SK-N-MC (cell line): ENCODE measurements at regions not wholly inside any gene's neighbourhood (a gene's known extent, or its start where the extent isn't known, plus 50 kb on each side); places are given as distances from the start of the nearest gene placed in this dataset.

Experiments
- DNase-seq: peaks from one replicate; pipeline ENCODE4 v3.0.0-alpha.2; 2011; ENCODE audit warnings: low read depth, low spot score
- H3K27ac ChIP-seq: fragments of 200-600 bp; sonication (generic); 2 replicates; pipeline ENCODE4 v1.5.1; 2016; ENCODE audit warnings: mixed run types
- H3K36me3 ChIP-seq: fragments of 200-600 bp; sonication (generic); 2 replicates; pipeline ENCODE4 v1.6.1; 2017; ENCODE audit warnings: antibody characterized with exemption, low read length, mixed read lengths; ENCODE audit not compliant: insufficient read depth
- H3K4me3 ChIP-seq: fragments of 200-600 bp; sonication (generic); 2 replicates; pipeline ENCODE4 v1.5.1; 2016
- H3K9ac ChIP-seq: fragments of 200-600 bp; sonication (generic); 2 replicates; pipeline ENCODE4 v1.8.0; 2017; ENCODE audit warnings: mixed run types, mixed read lengths; ENCODE audit not compliant: insufficient read length
- H3K9me3 ChIP-seq: fragments of 200-600 bp; sonication (generic); 2 replicates; pipeline ENCODE4 v1.6.1; 2017; ENCODE audit warnings: low read depth, mild to moderate bottlenecking, antibody characterized with exemption, low read length, moderate library complexity, mixed read lengths
- EZH2 ChIP-seq: fragments of 200-600 bp; sonication (generic); IDR thresholded peaks from one replicate; pipeline ENCODE4 v1.6.1; 2017; ENCODE audit warnings: antibody characterized with exemption
- FOXP2 ChIP-seq: optimal IDR thresholded peaks from 2 replicates; pipeline ENCODE3; 2011; ENCODE audit warnings: mild to moderate bottlenecking, moderate library complexity; ENCODE audit not compliant: insufficient read depth; ENCODE audit errors: extremely low read length, control extremely low read depth
- POLR2AphosphoS5 ChIP-seq: IDR thresholded peaks from 2 replicates; pipeline ENCODE4 v1.6.1; 2012; ENCODE audit warnings: mild to moderate bottlenecking, low read depth, low read length, borderline replicate concordance

DNA sequence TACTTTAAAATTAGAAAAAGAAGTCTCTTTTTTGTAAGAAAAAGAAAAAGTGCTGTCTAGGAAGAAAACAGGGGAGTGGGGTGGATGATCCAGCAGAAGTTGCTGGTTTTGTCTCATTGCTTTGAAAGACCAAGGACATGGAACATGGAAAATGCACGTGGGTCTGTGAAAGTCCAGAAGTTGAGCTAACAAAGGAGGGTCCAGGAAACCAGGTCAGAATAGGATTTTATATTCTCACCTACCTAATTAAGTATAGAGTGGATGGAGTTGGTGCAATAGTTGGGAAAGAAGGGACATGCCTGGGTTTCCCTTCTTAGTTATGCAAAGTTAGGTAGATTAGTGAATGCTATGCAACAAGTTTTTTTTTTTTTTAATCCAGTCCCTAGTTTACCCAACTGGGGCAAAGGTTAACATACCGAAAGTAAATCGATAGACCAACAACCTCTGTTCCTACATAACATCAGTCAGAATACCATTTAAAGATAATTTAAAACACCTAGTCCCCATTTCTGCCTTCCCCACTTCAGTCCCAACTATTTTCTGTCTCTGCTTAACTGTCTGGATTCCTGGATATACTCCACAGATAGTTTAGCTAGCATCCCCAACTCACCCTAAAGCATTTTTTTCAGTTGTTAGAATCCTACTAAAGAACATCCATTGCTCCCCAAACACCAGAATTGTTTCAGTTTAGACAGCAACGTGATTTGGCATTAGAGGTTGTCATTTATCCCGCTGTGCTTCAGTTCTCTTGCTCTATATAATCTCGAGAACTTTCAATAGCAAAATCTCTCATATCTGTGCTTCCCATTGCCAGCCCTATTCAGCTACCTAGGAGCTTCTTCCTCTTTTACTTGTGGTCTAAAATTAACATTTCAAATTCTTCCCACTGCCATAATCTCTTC, 105.7 kb upstream of the PLPPR5 start:
- Histone ChIP-seq H3K4me3 (no peak overlapping the region), H3K9ac (no peak overlapping the region), H3K36me3 (no peaks in the 10 kb centered on the region), H3K27ac (no peak overlapping the region), H3K9me3 (no peaks in the 10 kb centered on the region)
- no peak for TF ChIP-seq POLR2AphosphoS5
- no peak for TF ChIP-seq FOXP2
- TF ChIP-seq EZH2: no peak
- DNase-seq: no peak

DNA sequence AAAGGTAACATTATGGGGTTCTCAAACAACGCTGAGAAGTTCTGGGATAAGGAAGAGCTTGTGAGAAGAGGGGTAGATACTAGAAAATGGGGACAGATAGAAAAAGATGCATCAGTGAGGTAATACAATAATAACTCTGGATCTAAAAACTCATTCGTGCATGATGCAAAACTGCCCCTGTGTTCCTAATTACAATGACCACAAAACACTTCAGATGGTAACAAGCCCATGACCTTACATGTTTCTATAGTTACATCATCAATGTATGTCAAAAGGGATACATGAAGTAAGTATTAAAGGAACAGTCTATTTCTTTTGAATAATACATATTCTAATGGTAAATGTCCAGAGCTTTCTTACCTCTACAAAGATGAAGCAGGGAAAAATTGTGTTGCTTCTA, 110.6 kb upstream of the PLPPR5 start:
- no peak overlapping the region for H3K9ac ChIP-seq
- H3K27ac ChIP-seq: no peak overlapping the region
- no peak for TF ChIP-seq FOXP2
- no peak for TF ChIP-seq EZH2
- no peak for TF ChIP-seq POLR2AphosphoS5
- no peaks in the 10 kb centered on the region for H3K9me3 ChIP-seq
- DNase-seq: no peak
- no peak overlapping the region for H3K4me3 ChIP-seq
- no peaks in the 10 kb centered on the region for H3K36me3 ChIP-seq

DNA sequence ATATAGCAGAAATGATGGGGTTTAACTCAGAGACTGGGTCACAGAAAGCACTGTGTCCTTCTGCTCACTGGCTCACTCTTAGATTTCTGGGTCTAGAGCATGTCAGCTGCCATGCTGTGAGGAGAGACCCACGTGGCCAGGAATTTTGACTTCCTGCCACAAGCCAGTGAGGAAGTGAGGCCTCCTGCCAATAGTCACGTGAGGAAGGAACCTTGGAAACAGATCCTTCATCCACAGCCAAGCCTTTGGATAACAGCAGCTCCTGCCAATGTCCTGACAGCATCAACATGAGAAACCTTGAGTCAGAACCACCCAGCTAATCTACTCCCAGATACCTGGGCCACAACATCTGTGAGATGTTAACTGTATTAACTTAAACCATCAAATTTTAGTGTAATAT, 114.5 kb upstream of the PLPPR5 start:
- Histone ChIP-seq H3K36me3 (no peaks in the 10 kb centered on the region), H3K4me3 (no peak overlapping the region), H3K27ac (no peak overlapping the region), H3K9me3 (no peaks in the 10 kb centered on the region), H3K9ac (no peak overlapping the region)
- TF ChIP-seq FOXP2 (no peak), EZH2 (no peak), POLR2AphosphoS5 (no peak)
- DNase-seq: no peak

DNA sequence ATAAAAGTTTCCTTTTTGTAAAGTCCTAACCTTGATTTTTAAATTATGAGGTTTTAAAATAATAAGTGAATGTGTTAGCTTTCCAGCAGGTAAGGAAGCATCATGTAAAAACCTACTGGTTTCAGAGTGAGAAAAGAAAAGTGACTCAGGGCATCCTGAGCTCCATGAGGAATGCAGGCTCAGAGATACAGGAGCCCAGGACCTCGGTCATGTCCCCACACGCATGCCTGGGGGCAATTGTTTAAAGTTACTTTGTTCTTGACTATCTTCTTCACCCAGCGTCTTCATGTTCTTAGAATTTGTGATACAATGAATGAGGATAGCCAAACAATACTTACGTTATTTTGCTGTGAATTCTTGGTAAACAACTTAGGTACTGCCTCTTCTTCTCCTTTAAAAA, 117.4 kb upstream of the PLPPR5 start:
- Histone ChIP-seq H3K27ac (no peak overlapping the region), H3K9ac (no peak overlapping the region), H3K9me3 (no peaks in the 10 kb centered on the region), H3K36me3 (no peaks in the 10 kb centered on the region), H3K4me3 (no peak overlapping the region)
- no peak for DNase-seq
- TF ChIP-seq FOXP2 (no peak), POLR2AphosphoS5 (no peak), EZH2 (no peak)

DNA sequence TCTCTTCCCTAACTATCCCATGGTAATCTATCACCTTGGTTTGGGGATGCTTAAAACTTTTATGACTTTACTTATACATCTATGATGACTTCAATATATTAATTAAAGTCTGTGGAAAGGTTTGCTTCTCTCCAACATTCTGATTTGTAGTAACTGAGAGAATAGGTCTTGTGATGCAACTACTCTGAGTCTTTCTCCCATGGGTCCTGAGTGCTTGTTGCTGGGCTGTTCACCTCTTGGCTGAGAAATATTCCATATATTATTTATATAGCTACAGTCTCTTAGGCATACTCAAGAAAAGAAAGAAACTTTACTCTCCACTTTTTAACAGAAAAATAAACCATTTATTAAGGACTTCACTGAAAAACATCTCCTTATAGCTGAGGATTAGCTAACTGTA, 119.3 kb upstream of the PLPPR5 start:
- Histone ChIP-seq H3K27ac (no peak overlapping the region), H3K36me3 (no peaks in the 10 kb centered on the region), H3K9me3 (no peaks in the 10 kb centered on the region), H3K9ac (no peak overlapping the region), H3K4me3 (no peak overlapping the region)
- DNase-seq: no peak
- TF ChIP-seq FOXP2: no peak
- no peak for TF ChIP-seq POLR2AphosphoS5
- no peak for TF ChIP-seq EZH2

DNA sequence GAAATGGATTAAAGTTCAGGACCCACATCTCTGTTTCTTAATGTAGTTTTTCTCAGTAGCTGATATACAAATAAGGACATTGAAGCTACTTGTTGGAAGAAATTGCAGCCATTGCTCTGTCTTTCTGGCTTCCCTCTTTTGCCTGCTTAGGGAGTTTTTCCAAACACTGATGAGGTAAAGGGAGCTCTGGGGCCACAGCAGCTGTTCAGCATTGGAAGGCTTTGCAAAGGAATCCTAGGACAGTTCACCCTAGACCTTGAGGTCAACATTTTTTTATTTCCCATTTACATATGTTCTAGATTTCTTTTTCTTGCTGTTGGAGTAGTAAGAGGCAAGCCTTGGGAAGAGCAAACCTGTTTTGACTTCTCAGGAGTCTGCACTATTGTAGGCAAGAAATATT, 126.9 kb upstream of the PLPPR5 start:
- H3K9me3 ChIP-seq: no peaks in the 10 kb centered on the region
- H3K27ac ChIP-seq: no peak overlapping the region
- TF ChIP-seq EZH2: no peak
- no peak for TF ChIP-seq FOXP2
- no peak for TF ChIP-seq POLR2AphosphoS5
- no peaks in the 10 kb centered on the region for H3K36me3 ChIP-seq
- no peak overlapping the region for H3K4me3 ChIP-seq
- no peak for DNase-seq
- no peak overlapping the region for H3K9ac ChIP-seq

DNA sequence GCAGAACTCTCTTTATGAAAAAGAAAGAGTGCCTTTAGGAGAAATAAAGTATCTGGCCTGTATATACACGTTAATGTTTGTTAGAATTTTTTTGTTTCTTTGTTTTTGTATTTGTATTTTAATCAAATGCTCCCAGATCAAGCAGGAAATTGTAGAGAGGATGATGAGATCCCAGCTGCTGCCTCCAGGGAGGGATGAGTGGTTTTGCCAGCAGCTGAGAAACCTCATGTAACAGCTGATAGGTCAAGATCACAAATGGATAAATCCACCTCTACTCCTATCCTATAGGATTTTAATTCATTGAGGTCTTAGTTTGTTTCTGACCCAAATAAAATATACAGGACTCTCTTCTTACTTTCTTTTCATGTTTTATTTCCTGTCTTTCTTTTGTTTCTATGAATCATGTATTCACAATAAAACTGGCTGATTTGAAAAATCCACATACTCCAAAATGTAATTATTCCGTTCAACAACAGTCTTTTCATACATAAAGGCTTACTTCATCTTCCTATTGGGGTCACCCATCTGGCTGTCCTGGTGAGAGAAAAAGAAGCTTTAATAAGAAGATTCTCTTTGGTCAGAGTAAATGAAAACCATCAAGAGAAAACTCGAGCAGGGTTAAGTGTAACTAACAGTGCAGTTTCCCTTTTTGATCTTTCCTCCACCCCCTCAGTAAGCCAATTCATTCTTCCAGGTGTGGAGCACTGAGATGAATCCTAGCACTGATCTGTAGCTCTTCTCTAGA, 129.3 kb upstream of the PLPPR5 start:
- TF ChIP-seq FOXP2 (no peak), POLR2AphosphoS5 (no peak), EZH2 (no peak)
- Histone ChIP-seq H3K4me3 (no peak overlapping the region), H3K27ac (no peak overlapping the region), H3K9me3 (no peaks in the 10 kb centered on the region), H3K36me3 (no peaks in the 10 kb centered on the region), H3K9ac (no peak overlapping the region)
- DNase-seq: no peak

DNA sequence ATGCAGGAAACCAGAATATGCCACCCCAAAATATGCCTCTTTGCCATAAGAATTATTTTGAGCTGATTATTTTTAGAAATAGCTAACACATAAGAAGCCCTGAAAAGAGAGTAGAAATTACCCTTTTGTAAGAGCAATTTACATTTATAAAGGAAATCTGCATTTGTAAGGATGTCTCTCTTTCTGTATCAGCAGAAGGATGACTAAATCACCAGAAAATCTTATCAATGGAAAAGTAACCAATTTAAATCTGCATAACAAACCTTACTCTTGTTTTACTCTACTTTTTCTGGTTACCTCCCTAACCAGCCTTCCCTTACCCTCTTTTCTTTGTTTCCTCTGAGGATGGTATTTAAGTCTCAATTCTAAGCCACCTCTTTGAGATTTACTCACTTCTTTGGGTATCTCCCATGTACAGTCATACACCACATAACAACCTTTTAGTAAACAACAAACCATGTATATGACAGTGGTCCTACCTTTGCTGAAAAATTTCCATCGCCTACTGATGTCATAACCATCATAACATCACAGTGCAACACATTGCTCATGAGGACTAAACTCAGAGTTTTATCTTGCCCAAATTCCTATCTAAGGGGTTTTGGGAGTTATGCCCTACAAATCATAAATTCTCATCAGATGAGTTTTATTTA, 126.6 kb upstream of the PLPPR4 start:
- TF ChIP-seq EZH2 (no peak), FOXP2 (no peak), POLR2AphosphoS5 (no peak)
- no peaks in the 10 kb centered on the region for H3K36me3 ChIP-seq
- DNase-seq: no peak
- no peak overlapping the region for H3K9ac ChIP-seq
- H3K27ac ChIP-seq: no peak overlapping the region
- no peaks in the 10 kb centered on the region for H3K9me3 ChIP-seq
- no peak overlapping the region for H3K4me3 ChIP-seq
